HepG2 (cell line): ENCODE measurements at regions not wholly inside any gene's neighbourhood (a gene's known extent, or its start where the extent isn't known, plus 50 kb on each side); places are given as distances from the start of the nearest gene placed in this dataset.

ENCODE experiments used
- ATAC-seq: fragments of 200-7000 bp; cut with Tn5 transposase; 3 replicates; pipeline ENCODE4 v1.9.1; 2020; ENCODE audit warnings: mild to moderate bottlenecking, moderate library complexity
- BruUV-seq: library from RNA; stranded (reverse); fragments of 400-500 nt; replicated peaks from 2 replicates; lab custom pipeline; 2021; lab: Mats Ljungman, UMichigan
- CTCF ChIA-PET: fragments of 300-600 bp; formaldehyde crosslinking; extraction: SDS; loops from one replicate; lab custom pipeline; 2021; ENCODE audit warnings: low total read pairs, inconsistent platforms, low intra/inter-chr PET ratio; lab: Yijun Ruan, JAX
- POLR2A ChIA-PET: fragments of 350-600 bp; sonication (Branson Sonifier 250); formaldehyde crosslinking; loops from one replicate; lab custom pipeline; 2020; ENCODE audit warnings: antibody characterized with exemption, inconsistent platforms; lab: Yijun Ruan, JAX
- DNase-seq: peaks from one replicate; pipeline ENCODE4 v3.0.0-alpha.2; 2015; ENCODE audit warnings: low spot score
- FAIRE-seq: peaks from 3 replicates; lab custom pipeline; 2011; peaks lifted over from hg19 to GRCh38; lab: Jason Lieb, UNC
- H2AFZ ChIP-seq: one replicate; pipeline ENCODE4 v1.6.1; 2011; ENCODE audit warnings: low read length, inconsistent platforms
- H3K27ac ChIP-seq: fragments of 300-600 bp; 3 replicates; pipeline ENCODE4 v1.8.0; 2011; ENCODE audit warnings: mixed run types, mild to moderate bottlenecking, mixed read lengths, low read length, inconsistent platforms; ENCODE audit not compliant: insufficient read depth; ENCODE audit errors: extremely low read length
- H3K27me3 ChIP-seq, 2 experiments: fragments of 200-600 bp in 1 of 2; 2 replicates in 1 of 2; 3 replicates in 1 of 2; pipeline versions ENCODE4 v1.6.0 to v1.8.0; 2011; ENCODE audit warnings: low read length in 2 of 2, mild to moderate bottlenecking in 2 of 2, moderate library complexity in 2 of 2, inconsistent platforms in 1 of 2; ENCODE audit not compliant: insufficient read depth in 2 of 2, control insufficient read depth in 1 of 2
- H3K36me3 ChIP-seq, 2 experiments: fragments of 200-600 bp in 1 of 2; replicated peaks in 1 of 2; 2 replicates in 1 of 2; 3 replicates in 1 of 2; pipeline versions ENCODE4 v1.5.1 to v1.8.0; 2011; ENCODE audit warnings: low read length in 2 of 2, inconsistent platforms in 1 of 2; ENCODE audit not compliant: insufficient read depth in 2 of 2, control insufficient read depth in 1 of 2
- H3K4me1 ChIP-seq: 2 replicates; pipeline ENCODE4 v1.5.1; 2012; ENCODE audit warnings: low read length, inconsistent platforms; ENCODE audit not compliant: insufficient read depth
- H3K4me2 ChIP-seq: 2 replicates; pipeline ENCODE4 v1.6.0; 2011; ENCODE audit warnings: low read depth, low read length, inconsistent platforms
- H3K4me3 ChIP-seq, 3 experiments: fragments of 200-600 bp in 1 of 3; sonication (generic), shearing (Covaris generic) in 1 of 3; replicated peaks in 1 of 3; 2 replicates each; pipeline ENCODE4 v1.5.1; 2011 to 2016; ENCODE audit warnings: low read length in 3 of 3, inconsistent platforms in 2 of 3, low read depth in 2 of 3, mild to moderate bottlenecking in 2 of 3, control low read depth in 1 of 3, mixed read lengths in 1 of 3; ENCODE audit not compliant: insufficient read depth in 1 of 3
- H3K79me2 ChIP-seq: one replicate; pipeline ENCODE4 v1.6.1; 2011; ENCODE audit warnings: low read length, inconsistent platforms; ENCODE audit not compliant: insufficient read depth
- H3K9ac ChIP-seq: 2 replicates; pipeline ENCODE4 v1.6.0; 2011; ENCODE audit warnings: mild to moderate bottlenecking, low read depth, low read length, inconsistent platforms; ENCODE audit not compliant: insufficient read depth
- H3K9me3 ChIP-seq: 2 replicates; pipeline ENCODE4 v1.5.1; 2012; ENCODE audit warnings: mild to moderate bottlenecking, low read length
- H4K20me1 ChIP-seq: 2 replicates; pipeline ENCODE4 v1.6.0; 2011; ENCODE audit warnings: inconsistent platforms, mild to moderate bottlenecking, low read length, moderate library complexity; ENCODE audit not compliant: insufficient read depth
- GABPA ChIP-seq, 2 experiments: IDR thresholded peaks; 2 replicates each; pipeline ENCODE4 v1.6.1; 2011 to 2016; ENCODE audit warnings: low read depth in 2 of 2, low read length in 1 of 2, missing biosample characterization in 1 of 2, missing genetic modification characterization in 1 of 2
- HOXA5 ChIP-seq: sonication (generic); formaldehyde crosslinking; IDR thresholded peaks from 2 replicates; pipeline ENCODE4 v1.4.0; 2020; ENCODE audit warnings: missing genetic modification reagents
- MZF1 ChIP-seq: sonication (generic); formaldehyde crosslinking; IDR thresholded peaks from 2 replicates; pipeline ENCODE4 v1.8.1; 2023; ENCODE audit warnings: mild to moderate bottlenecking, missing genetic modification reagents, borderline replicate concordance
- RFX1 ChIP-seq: fragments of 450-650 bp; IDR thresholded peaks from 2 replicates; pipeline ENCODE4 v1.6.1; 2017
- SNAI1 ChIP-seq: sonication (generic); formaldehyde crosslinking; IDR thresholded peaks from 2 replicates; pipeline ENCODE4 v1.5.0; 2020; ENCODE audit warnings: mild to moderate bottlenecking, missing genetic modification reagents, borderline replicate concordance
- ZBTB14 ChIP-seq: sonication (generic); formaldehyde crosslinking; IDR thresholded peaks from 2 replicates; pipeline ENCODE4 v1.4.0; 2020; ENCODE audit warnings: missing genetic modification reagents
- ZBTB20 ChIP-seq: sonication (generic); formaldehyde crosslinking; IDR thresholded peaks from 2 replicates; pipeline ENCODE4 v1.8.1; 2023; ENCODE audit warnings: missing genetic modification reagents, low read depth, mild to moderate bottlenecking, borderline replicate concordance
- ZBTB38 ChIP-seq: sonication (generic); formaldehyde crosslinking; IDR thresholded peaks from 2 replicates; pipeline ENCODE4 v1.5.1; 2020; ENCODE audit warnings: mild to moderate bottlenecking, missing genetic modification reagents
- ZBTB46 ChIP-seq: sonication (generic); formaldehyde crosslinking; IDR thresholded peaks from 2 replicates; pipeline ENCODE4 v1.4.0; 2020; ENCODE audit warnings: mild to moderate bottlenecking, missing genetic modification reagents, borderline replicate concordance
- ZNF512B ChIP-seq: sonication (generic); formaldehyde crosslinking; IDR thresholded peaks from 2 replicates; pipeline ENCODE4 v1.5.1; 2020; ENCODE audit warnings: missing genetic modification reagents, mild to moderate bottlenecking, borderline replicate concordance
- ZNF614 ChIP-seq: IDR thresholded peaks from 2 replicates; pipeline ENCODE4 v1.6.1; 2018; ENCODE audit warnings: missing biosample characterization, missing genetic modification reagents, inconsistent platforms, borderline replicate concordance
- ZNF883 ChIP-seq: sonication (generic); formaldehyde crosslinking; IDR thresholded peaks from 2 replicates; pipeline ENCODE4 v1.5.1; 2020; ENCODE audit warnings: mild to moderate bottlenecking, missing genetic modification reagents; ENCODE audit errors: not compliant biosample characterization
- ZSCAN20 ChIP-seq: sonication (generic); formaldehyde crosslinking; IDR thresholded peaks from 2 replicates; pipeline ENCODE4 v1.4.0; 2020; ENCODE audit warnings: missing genetic modification reagents, mild to moderate bottlenecking, borderline replicate concordance
- ZZZ3 ChIP-seq: sonication (generic); formaldehyde crosslinking; IDR thresholded peaks from 2 replicates; pipeline ENCODE4 v1.4.0; 2020; ENCODE audit warnings: missing genetic modification reagents, mild to moderate bottlenecking, borderline replicate concordance
- WGBS: methylation state at CpG from one replicate; pipeline ENCODE4 v1.1.6; 2017; ENCODE audit warnings: low lambda C conversion rate; 5-methylcytosine and 5-hydroxymethylcytosine counted together
- in situ Hi-C: cut with HindIII; loops from 2 replicates; pipeline ENCODE4 v1.10.0; 2017; ENCODE audit warnings: low pct_unique_long_range_greater_than_20kb; ENCODE audit not compliant: extremely low pct_ligation_motif_present
- intact Hi-C: fragments of 100-400 bp; cut with micrococcal nuclease; formaldehyde crosslinking; loops from one replicate; pipeline ENCODE4 v1.10.0; 2022; ENCODE audit not compliant: unreplicated experiment
- TF ChIP-seq, protein P1 (sequence below): sonication (generic); formaldehyde crosslinking; IDR thresholded peaks from 2 replicates; pipeline ENCODE4 v1.5.0; 2020; ENCODE audit warnings: missing genetic modification reagents, mild to moderate bottlenecking, borderline replicate concordance
- TF ChIP-seq, protein P2 (sequence below): fragments of 450-650 bp; IDR thresholded peaks from 2 replicates; pipeline ENCODE4 v1.6.1; 2017; ENCODE audit warnings: mild to moderate bottlenecking

- Histone ChIP-seq H3K9ac (no peak overlapping the region), H3K79me2 (no peaks in the 10 kb centered on the region), H3K4me2 (no peak overlapping the region), H4K20me1 (no peaks in the 10 kb centered on the region), H3K36me3 (no peaks in the 10 kb centered on the region), H3K27ac (no peak overlapping the region), H3K4me1 (peaks cover 37% of the 10 kb centered on the region), H3K27me3 (no peaks in the 10 kb centered on the region), H2AFZ (no peak overlapping the region), H3K4me3 (no peak overlapping the region), H3K9me3 (no peaks in the 10 kb centered on the region)
- ATAC-seq (no peak), DNase-seq (no peak), FAIRE-seq (no peak)
- POLR2A ChIA-PET, result no interaction called here
- TF ChIP-seq MZF1 (CRISPR knock-in tag) (no peak), HOXA5 (CRISPR knock-in tag) (no peak), ZSCAN20 (CRISPR knock-in tag) (no peak), RFX1 (no peak), ZNF883 (CRISPR knock-in tag) (no peak), ZBTB38 (CRISPR knock-in tag) (no peak), ZZZ3 (CRISPR knock-in tag) (no peak), ZNF512B (CRISPR knock-in tag) (no peak), GABPA (IDR thresholded peaks at IDR 0.05; ENCODE audit: low read depth, low read length) (no peak), GABPA (CRISPR knock-in tag; IDR thresholded peaks at IDR 0.05; ENCODE audit: low read depth) (no peak), ZNF614 (CRISPR knock-in tag) (no peak), SNAI1 (CRISPR knock-in tag) (no peak), ZBTB20 (CRISPR knock-in tag) (no peak), ZBTB46 (CRISPR knock-in tag) (no peak), ZBTB14 (CRISPR knock-in tag) (no peak)
- TF ChIP-seq, protein P1, sequence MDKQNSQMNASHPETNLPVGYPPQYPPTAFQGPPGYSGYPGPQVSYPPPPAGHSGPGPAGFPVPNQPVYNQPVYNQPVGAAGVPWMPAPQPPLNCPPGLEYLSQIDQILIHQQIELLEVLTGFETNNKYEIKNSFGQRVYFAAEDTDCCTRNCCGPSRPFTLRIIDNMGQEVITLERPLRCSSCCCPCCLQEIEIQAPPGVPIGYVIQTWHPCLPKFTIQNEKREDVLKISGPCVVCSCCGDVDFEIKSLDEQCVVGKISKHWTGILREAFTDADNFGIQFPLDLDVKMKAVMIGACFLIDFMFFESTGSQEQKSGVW (CRISPR knock-in tag), result no peak
- TF ChIP-seq, protein P2, sequence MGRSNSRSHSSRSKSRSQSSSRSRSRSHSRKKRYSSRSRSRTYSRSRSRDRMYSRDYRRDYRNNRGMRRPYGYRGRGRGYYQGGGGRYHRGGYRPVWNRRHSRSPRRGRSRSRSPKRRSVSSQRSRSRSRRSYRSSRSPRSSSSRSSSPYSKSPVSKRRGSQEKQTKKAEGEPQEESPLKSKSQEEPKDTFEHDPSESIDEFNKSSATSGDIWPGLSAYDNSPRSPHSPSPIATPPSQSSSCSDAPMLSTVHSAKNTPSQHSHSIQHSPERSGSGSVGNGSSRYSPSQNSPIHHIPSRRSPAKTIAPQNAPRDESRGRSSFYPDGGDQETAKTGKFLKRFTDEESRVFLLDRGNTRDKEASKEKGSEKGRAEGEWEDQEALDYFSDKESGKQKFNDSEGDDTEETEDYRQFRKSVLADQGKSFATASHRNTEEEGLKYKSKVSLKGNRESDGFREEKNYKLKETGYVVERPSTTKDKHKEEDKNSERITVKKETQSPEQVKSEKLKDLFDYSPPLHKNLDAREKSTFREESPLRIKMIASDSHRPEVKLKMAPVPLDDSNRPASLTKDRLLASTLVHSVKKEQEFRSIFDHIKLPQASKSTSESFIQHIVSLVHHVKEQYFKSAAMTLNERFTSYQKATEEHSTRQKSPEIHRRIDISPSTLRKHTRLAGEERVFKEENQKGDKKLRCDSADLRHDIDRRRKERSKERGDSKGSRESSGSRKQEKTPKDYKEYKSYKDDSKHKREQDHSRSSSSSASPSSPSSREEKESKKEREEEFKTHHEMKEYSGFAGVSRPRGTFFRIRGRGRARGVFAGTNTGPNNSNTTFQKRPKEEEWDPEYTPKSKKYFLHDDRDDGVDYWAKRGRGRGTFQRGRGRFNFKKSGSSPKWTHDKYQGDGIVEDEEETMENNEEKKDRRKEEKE, result no peak
- in situ Hi-C loops (no loop called here), intact Hi-C loops (no loop called here)
- BruUV-seq, result no TSS peak
- 45% methylated on average over 2 of the region's 2 CpGs for WGBS
- CTCF ChIA-PET, result no interaction called here
Observed at GRCh38 chr14:71225113-71225512, 317.9 kb downstream of the PCNX1 start.
